K562 (cell line): ENCODE measurements at regions not wholly inside any gene's neighbourhood (a gene's known extent, or its start where the extent isn't known, plus 50 kb on each side); places are given as distances from the start of the nearest gene placed in this dataset.

Source experiments
- ELF4 ChIP-seq: fragments of 450-650 bp; formaldehyde crosslinking; IDR thresholded peaks from 2 replicates; pipeline ENCODE4 v1.4.0; 2022; ENCODE audit warnings: missing genetic modification characterization
- PRPF4 ChIP-seq: fragments of 200-400 bp; formaldehyde crosslinking; IDR thresholded peaks from one replicate; pipeline ENCODE4 v1.6.1; 2017; ENCODE audit warnings: low read length, low read depth, mild to moderate bottlenecking; ENCODE audit not compliant: insufficient read depth, poor library complexity, severe bottlenecking
- RBFOX2 ChIP-seq: fragments of 200-400 bp; formaldehyde crosslinking; IDR thresholded peaks from 2 replicates; pipeline ENCODE4 v1.6.1; 2017; ENCODE audit warnings: low read depth, mild to moderate bottlenecking, low read length, moderate library complexity
- SMARCA4 ChIP-seq: fragments of 450-650 bp; IDR thresholded peaks from 2 replicates; pipeline ENCODE4 v1.6.1; 2016
- TCF7L2 ChIP-seq: fragments of 150-350 bp; IDR thresholded peaks from 2 replicates; pipeline ENCODE4 v1.6.1; 2016; ENCODE audit warnings: low read depth, mild to moderate bottlenecking, low read length, moderate library complexity

GRCh38 chr11:34731603-34732002, 110.7 kb downstream of the EHF start:
- TF ChIP-seq PRPF4 (no peak), TCF7L2 (no peak), RBFOX2 (no peak), ELF4 (no peak), SMARCA4 (no peak)
